Gastrocnemius medialis (tissue), 4 donors: ENCODE measurements at regions not wholly inside any gene's neighbourhood (a gene's known extent, or its start where the extent isn't known, plus 50 kb on each side); places are given as distances from the start of the nearest gene placed in this dataset.

ENCODE experiments used
- CTCF ChIP-seq, 5 experiments: fragments of 450-650 bp in 3 of 5; fragments of 200-600 bp in 2 of 5; sonication (generic) in 2 of 5; IDR thresholded peaks in 4 of 5; conservative IDR thresholded peaks in 1 of 5; 1 replicate in 4 of 5; 2 replicates in 1 of 5; pipeline ENCODE4 v1.5.1; 2016 to 2019; ENCODE audit warnings: antibody characterized with exemption in 5 of 5, mild to moderate bottlenecking in 3 of 5, moderate library complexity in 3 of 5
- POLR2A ChIP-seq, 2 donors: fragments of 450-650 bp; IDR thresholded peaks; one replicate each; pipeline ENCODE4 v1.6.1; 2017; ENCODE audit warnings: antibody characterized with exemption in 2 of 2, mild to moderate bottlenecking in 2 of 2, moderate library complexity in 2 of 2

- TF ChIP-seq POLR2A (IDR thresholded peaks at IDR 0.05), result no peak
- no peak for TF ChIP-seq CTCF (IDR thresholded peaks at IDR 0.05 in 4 of 5, conservative IDR thresholded peaks at IDR 0.05 in 1 of 5)
These were observed 267.7 kb upstream of the TET2 start for GRCh38 chr4:104878936-104879335.
